ENCODE measurements at regions not wholly inside any gene's neighbourhood (a gene's known extent, or its start where the extent isn't known, plus 50 kb on each side); places are given as distances from the start of the nearest gene placed in this dataset.

GRCh38 chr3:182716114-182716688 lies 77.1 kb upstream of the ATP11B start:
- no peak for TF ChIP-seq EZH2 (IDR thresholded peaks at IDR 0.05; ENCODE audit: insufficient read depth, low read length)
- TF ChIP-seq CTCF (IDR thresholded peaks at IDR 0.05; ENCODE audit: insufficient read depth, low read depth, low read length) = no peak

Measured in astrocyte (in vitro differentiated cells and primary cell).